Trophoblast cell (in vitro differentiated cells and primary cell): ENCODE measurements at regions not wholly inside any gene's neighbourhood (a gene's known extent, or its start where the extent isn't known, plus 50 kb on each side); places are given as distances from the start of the nearest gene placed in this dataset.

Experiments used
- DNase-seq, 2 donors: peaks; one replicate each; pipeline ENCODE4 v3.0.0-alpha.2; 2016
- H2AFZ ChIP-seq: 2 replicates; pipeline ENCODE4 v1.6.1; 2013; ENCODE audit warnings: low read length, moderate library complexity, mild to moderate bottlenecking; ENCODE audit not compliant: insufficient read depth, poor library complexity
- H2AK5ac ChIP-seq: 2 replicates; pipeline ENCODE4 v1.6.1; 2013; ENCODE audit warnings: mild to moderate bottlenecking, low read length
- H2BK120ac ChIP-seq: 2 replicates; pipeline ENCODE4 v1.6.1; 2013; ENCODE audit warnings: low read length, mild to moderate bottlenecking, moderate library complexity; ENCODE audit not compliant: insufficient read depth, poor library complexity
- H2BK12ac ChIP-seq: 2 replicates; pipeline ENCODE4 v1.6.1; 2013; ENCODE audit warnings: mild to moderate bottlenecking, low read length, moderate library complexity
- H2BK5ac ChIP-seq: 2 replicates; pipeline ENCODE4 v1.6.1; 2013; ENCODE audit warnings: low read length, low read depth, moderate library complexity, mild to moderate bottlenecking; ENCODE audit not compliant: poor library complexity
- H3K14ac ChIP-seq: 2 replicates; pipeline ENCODE4 v1.6.1; 2013; ENCODE audit warnings: mild to moderate bottlenecking, low read length
- H3K18ac ChIP-seq: 2 replicates; pipeline ENCODE4 v1.6.1; 2013; ENCODE audit warnings: mild to moderate bottlenecking, low read length
- H3K23ac ChIP-seq: 2 replicates; pipeline ENCODE4 v1.6.1; 2013; ENCODE audit warnings: low read length
- H3K27ac ChIP-seq: 2 replicates; pipeline ENCODE4 v1.5.1; 2013; ENCODE audit warnings: low read depth, mild to moderate bottlenecking, inconsistent platforms, low read length, moderate library complexity
- H3K27me3 ChIP-seq: 2 replicates; pipeline ENCODE4 v1.6.1; 2013; ENCODE audit warnings: inconsistent platforms, mild to moderate bottlenecking, low read length, moderate library complexity; ENCODE audit not compliant: insufficient read depth
- H3K36me3 ChIP-seq, 2 experiments: 1 replicate in 1 of 2; 2 replicates in 1 of 2; pipeline ENCODE4 v1.6.1; 2013; ENCODE audit warnings: low read length in 2 of 2, mild to moderate bottlenecking in 2 of 2, moderate library complexity in 1 of 2; ENCODE audit not compliant: insufficient read depth in 2 of 2, control insufficient read depth in 1 of 2
- H3K4ac ChIP-seq: 2 replicates; pipeline ENCODE4 v1.6.1; 2013; ENCODE audit warnings: low read depth, mild to moderate bottlenecking, low read length, moderate library complexity
- H3K4me1 ChIP-seq, 2 experiments: 1 replicate in 1 of 2; 2 replicates in 1 of 2; pipeline ENCODE4 v1.6.1; 2013; ENCODE audit warnings: low read length in 2 of 2, mild to moderate bottlenecking in 2 of 2, moderate library complexity in 1 of 2; ENCODE audit not compliant: insufficient read depth in 2 of 2, control insufficient read depth in 1 of 2
- H3K4me2 ChIP-seq: 2 replicates; pipeline ENCODE4 v1.6.1; 2013; ENCODE audit warnings: inconsistent platforms, mild to moderate bottlenecking, low read length, moderate library complexity
- H3K4me3 ChIP-seq: 2 replicates; pipeline ENCODE4 v1.5.1; 2013; ENCODE audit warnings: mild to moderate bottlenecking, low read depth, low read length, inconsistent platforms
- H3K79me1 ChIP-seq: one replicate; pipeline ENCODE4 v1.6.1; 2013; ENCODE audit warnings: low read length
- H3K79me2 ChIP-seq: 2 replicates; pipeline ENCODE4 v1.6.1; 2013; ENCODE audit warnings: low read length, mild to moderate bottlenecking; ENCODE audit not compliant: control insufficient read depth, insufficient read depth, poor library complexity
- H3K9ac ChIP-seq: 2 replicates; pipeline ENCODE4 v1.6.1; 2013; ENCODE audit warnings: mild to moderate bottlenecking, low read length
- H3K9me3 ChIP-seq: 2 replicates; pipeline ENCODE4 v1.6.1; 2013; ENCODE audit warnings: low read depth, mild to moderate bottlenecking, control low read depth, inconsistent platforms, low read length; ENCODE audit not compliant: insufficient read depth
- H4K12ac ChIP-seq: 2 replicates; pipeline ENCODE4 v1.6.1; 2013; ENCODE audit warnings: low read depth, mild to moderate bottlenecking, low read length, moderate library complexity
- H4K8ac ChIP-seq: 2 replicates; pipeline ENCODE4 v1.6.1; 2013; ENCODE audit warnings: low read depth, mild to moderate bottlenecking, low read length, moderate library complexity
- H4K91ac ChIP-seq: one replicate; pipeline ENCODE4 v1.6.1; 2013; ENCODE audit warnings: low read depth, mild to moderate bottlenecking, low read length, moderate library complexity
- WGBS: extraction: QIAGEN DNeasy Blood & Tissue Kit; methylation state at CpG from one replicate; pipeline ENCODE4 v1.1.7; 2013; ENCODE audit warnings: missing lambda C conversion rate; ENCODE audit not compliant: insufficient read length, insufficient coverage; ENCODE audit errors: extremely low coverage; 5-methylcytosine and 5-hydroxymethylcytosine counted together

GRCh38 chr6:15076565-15076964 is 169.3 kb upstream of the JARID2 start:
- Histone ChIP-seq H3K9ac (no peak overlapping the region), H3K9me3 (no peaks in the 10 kb centered on the region), H2BK120ac (peak overlapping the region; percentile 28), H3K23ac (no peak overlapping the region), H2AFZ (no peak overlapping the region), H3K4ac (no peak overlapping the region), H2BK12ac (peak overlapping the region; percentile 34), H3K79me2 (no peaks in the 10 kb centered on the region), H3K27me3 (no peaks in the 10 kb centered on the region), H3K36me3 (no peaks in the 10 kb centered on the region), H3K18ac (no peak overlapping the region), H3K4me1 (peaks cover 16 to 25% of the 10 kb centered on the region in 2 experiments), H3K27ac (no peak overlapping the region), H4K91ac (no peak overlapping the region), H4K8ac (no peak overlapping the region), H3K4me2 (no peak overlapping the region), H2AK5ac (peak overlapping the region; percentile 55), H3K79me1 (peaks cover 14% of the 10 kb centered on the region), H3K4me3 (no peak overlapping the region), H2BK5ac (no peak overlapping the region), H3K14ac (peak overlapping the region; percentile 52), H4K12ac (no peak overlapping the region)
- WGBS, result no CpG with 5 or more reads among the region's 4 CpGs
- no peak for DNase-seq

GRCh38 chr6:15077006-15077405 is 168.9 kb upstream of the JARID2 start:
- no peaks in the 10 kb centered on the region for H3K9me3 ChIP-seq
- no peak overlapping the region for H3K27ac ChIP-seq
- H2AFZ ChIP-seq, result no peak overlapping the region
- H3K4me3 ChIP-seq, result no peak overlapping the region
- H3K4me1 ChIP-seq, result peaks cover 16 to 25% of the 10 kb centered on the region in 2 experiments
- H3K4ac ChIP-seq, result no peak overlapping the region
- H4K12ac ChIP-seq, result no peak overlapping the region
- peak; percentile 66 to 71 for DNase-seq
- H3K4me2 ChIP-seq, result no peak overlapping the region
- no peaks in the 10 kb centered on the region for H3K79me2 ChIP-seq
- H2BK12ac ChIP-seq, result peak overlapping the region; percentile 45
- no peak overlapping the region for H2AK5ac ChIP-seq
- no peak overlapping the region for H3K9ac ChIP-seq
- H3K36me3 ChIP-seq, result no peaks in the 10 kb centered on the region
- WGBS, result no CpG with 5 or more reads among the region's 4 CpGs
- no peaks in the 10 kb centered on the region for H3K27me3 ChIP-seq
- no peak overlapping the region for H3K23ac ChIP-seq
- H3K14ac ChIP-seq, result peak overlapping the region; percentile 11
- H2BK120ac ChIP-seq, result no peak overlapping the region
- H3K18ac ChIP-seq, result no peak overlapping the region
- peaks cover 14% of the 10 kb centered on the region for H3K79me1 ChIP-seq
- H4K8ac ChIP-seq, result no peak overlapping the region
- H4K91ac ChIP-seq, result no peak overlapping the region
- H2BK5ac ChIP-seq, result no peak overlapping the region

- no peak overlapping the region for H2AK5ac ChIP-seq
- no peak overlapping the region for H3K4ac ChIP-seq
- H2BK120ac ChIP-seq, result no peak overlapping the region
- H2BK12ac ChIP-seq, result no peak overlapping the region
- no peak overlapping the region for H4K12ac ChIP-seq
- H3K4me2 ChIP-seq, result no peak overlapping the region
- H3K18ac ChIP-seq, result no peak overlapping the region
- H3K9ac ChIP-seq, result no peak overlapping the region
- no peaks in the 10 kb centered on the region for H3K36me3 ChIP-seq
- no peak overlapping the region for H2AFZ ChIP-seq
- H2BK5ac ChIP-seq, result no peak overlapping the region
- H3K4me3 ChIP-seq, result no peak overlapping the region
- no peaks in the 10 kb centered on the region for H3K27me3 ChIP-seq
- H3K4me1 ChIP-seq, result peaks cover 16 to 25% of the 10 kb centered on the region in 2 experiments
- no peak overlapping the region for H3K27ac ChIP-seq
- H3K23ac ChIP-seq, result no peak overlapping the region
- no peak overlapping the region for H4K91ac ChIP-seq
- H3K14ac ChIP-seq, result no peak overlapping the region
- no peaks in the 10 kb centered on the region for H3K79me2 ChIP-seq
- WGBS, result no CpG with 5 or more reads among the region's 5 CpGs
- no peak for DNase-seq
- H3K9me3 ChIP-seq, result no peaks in the 10 kb centered on the region
- H3K79me1 ChIP-seq, result peaks cover 14% of the 10 kb centered on the region
- H4K8ac ChIP-seq, result no peak overlapping the region
These were observed 167.9 kb upstream of the JARID2 start for GRCh38 chr6:15077961-15078360.

- H2AFZ ChIP-seq, result no peak overlapping the region
- H4K91ac ChIP-seq, result peak overlapping the region; percentile 39
- peak overlapping the region; percentile 64 for H2AK5ac ChIP-seq
- no peaks in the 10 kb centered on the region for H3K9me3 ChIP-seq
- no peaks in the 10 kb centered on the region for H3K79me2 ChIP-seq
- no peak overlapping the region for H4K12ac ChIP-seq
- H2BK5ac ChIP-seq, result no peak overlapping the region
- no peak overlapping the region for H3K9ac ChIP-seq
- no peak overlapping the region for H3K27ac ChIP-seq
- H3K18ac ChIP-seq, result no peak overlapping the region
- H2BK12ac ChIP-seq, result peak overlapping the region; percentile 97
- H3K27me3 ChIP-seq, result no peaks in the 10 kb centered on the region
- peaks cover 16 to 22% of the 10 kb centered on the region in 2 experiments for H3K4me1 ChIP-seq
- no peak overlapping the region for H3K4ac ChIP-seq
- H3K4me3 ChIP-seq, result no peak overlapping the region
- peaks cover 11% of the 10 kb centered on the region for H3K79me1 ChIP-seq
- no peak for DNase-seq
- no peak overlapping the region for H3K4me2 ChIP-seq
- no peaks in the 10 kb centered on the region for H3K36me3 ChIP-seq
- H4K8ac ChIP-seq, result no peak overlapping the region
- no peak overlapping the region for H3K23ac ChIP-seq
- WGBS, result no CpG with 5 or more reads among the region's 7 CpGs
- peak overlapping the region; percentile 35 for H3K14ac ChIP-seq
- H2BK120ac ChIP-seq, result peak overlapping the region; percentile 2
These were observed 166.5 kb upstream of the JARID2 start for GRCh38 chr6:15079288-15079817.
